IMR-90 (cell line): ENCODE measurements at regions not wholly inside any gene's neighbourhood (a gene's known extent, or its start where the extent isn't known, plus 50 kb on each side); places are given as distances from the start of the nearest gene placed in this dataset.

Source experiments
- ATAC-seq: fragments of 200-7000 bp; cut with Tn5 transposase; 2 replicates; pipeline ENCODE4 v1.9.1; 2020; ENCODE audit warnings: low read depth, mild to moderate bottlenecking, moderate library complexity
- BruUV-seq: library from RNA; stranded (reverse); fragments of 400-500 nt; replicated peaks from 2 replicates; lab custom pipeline; 2021; lab: Mats Ljungman, UMichigan
- CTCF ChIA-PET: fragments of 300-600 bp; formaldehyde crosslinking; extraction: SDS; loops from one replicate; lab custom pipeline; 2021; ENCODE audit warnings: antibody characterized with exemption; lab: Yijun Ruan, JAX
- POLR2A ChIA-PET: fragments of 300-600 bp; sonication (Branson Sonifier 250); formaldehyde crosslinking; loops from one replicate; lab custom pipeline; 2022; ENCODE audit warnings: antibody characterized with exemption; ENCODE audit not compliant: unreplicated experiment; lab: Charles Lee
- DNase-seq: peaks from one replicate; pipeline ENCODE4 v3.0.0; 2013
- H2AFZ ChIP-seq: replicated peaks from 2 replicates; pipeline ENCODE3; 2013; ENCODE audit warnings: low read length, mild to moderate bottlenecking; ENCODE audit not compliant: poor library complexity
- H2AK5ac ChIP-seq: 2 replicates; pipeline ENCODE4 v1.6.1; 2013; ENCODE audit warnings: low read depth, low read length, inconsistent platforms
- H2AK9ac ChIP-seq: replicated peaks from 2 replicates; pipeline ENCODE3; 2013; ENCODE audit warnings: mild to moderate bottlenecking, low read depth, low read length, moderate library complexity; ENCODE audit not compliant: poor library complexity
- H2BK120ac ChIP-seq: 2 replicates; pipeline ENCODE4 v1.6.1; 2013; ENCODE audit warnings: low read depth, low read length, inconsistent platforms
- H2BK15ac ChIP-seq: 3 replicates; pipeline ENCODE4 v1.6.1; 2013; ENCODE audit warnings: low read depth, low read length, inconsistent platforms
- H2BK20ac ChIP-seq: 2 replicates; pipeline ENCODE4 v1.6.1; 2013; ENCODE audit warnings: low read depth, mild to moderate bottlenecking, inconsistent platforms, low read length, moderate library complexity
- H2BK5ac ChIP-seq: 2 replicates; pipeline ENCODE4 v1.6.1; 2013; ENCODE audit warnings: mild to moderate bottlenecking, low read depth, low read length, inconsistent platforms; ENCODE audit not compliant: poor library complexity, severe bottlenecking
- H3K14ac ChIP-seq: replicated peaks from 2 replicates; pipeline ENCODE4 v1.6.1; 2013; ENCODE audit warnings: low read depth, low read length, inconsistent platforms
- H3K18ac ChIP-seq: 2 replicates; pipeline ENCODE4 v1.6.1; 2013; ENCODE audit warnings: low read depth, low read length, control low read depth
- H3K23ac ChIP-seq: 2 replicates; pipeline ENCODE4 v1.6.1; 2013; ENCODE audit warnings: low read depth, low read length, inconsistent platforms
- H3K27ac ChIP-seq: 2 replicates; pipeline ENCODE4 v1.5.1; 2013; ENCODE audit warnings: mild to moderate bottlenecking, control low read depth, low read length; ENCODE audit not compliant: insufficient read depth
- H3K27me3 ChIP-seq: 2 replicates; pipeline ENCODE4 v1.6.1; 2013; ENCODE audit warnings: low read length; ENCODE audit not compliant: control insufficient read depth, insufficient read depth
- H3K36me3 ChIP-seq: 2 replicates; pipeline ENCODE4 v1.6.1; 2013; ENCODE audit warnings: low read length, mixed read lengths; ENCODE audit not compliant: control insufficient read depth, insufficient read depth
- H3K4ac ChIP-seq: 2 replicates; pipeline ENCODE4 v1.6.1; 2013; ENCODE audit warnings: low read depth, low read length, inconsistent platforms
- H3K4me1 ChIP-seq: 2 replicates; pipeline ENCODE4 v1.6.1; 2013; ENCODE audit warnings: low read length, mixed read lengths; ENCODE audit not compliant: control insufficient read depth, insufficient read depth
- H3K4me2 ChIP-seq: 2 replicates; pipeline ENCODE4 v1.6.1; 2013; ENCODE audit warnings: low read depth, mild to moderate bottlenecking, control low read depth, low read length, moderate library complexity
- H3K4me3 ChIP-seq: 2 replicates; pipeline ENCODE4 v1.5.1; 2013; ENCODE audit warnings: low read depth, mild to moderate bottlenecking, control low read depth, low read length, moderate library complexity; ENCODE audit not compliant: insufficient read depth
- H3K56ac ChIP-seq: 2 replicates; pipeline ENCODE4 v1.6.1; 2013; ENCODE audit warnings: low read length, inconsistent platforms; ENCODE audit not compliant: insufficient read depth; ENCODE audit errors: extremely low read depth
- H3K79me1 ChIP-seq, 2 experiments: 2 replicates each; pipeline ENCODE4 v1.6.1; 2013; ENCODE audit warnings: low read length in 2 of 2, inconsistent platforms in 1 of 2, low read depth in 1 of 2
- H3K9ac ChIP-seq: 2 replicates; pipeline ENCODE4 v1.6.1; 2013; ENCODE audit warnings: low read depth, low read length, control low read depth
- H3K9me1 ChIP-seq: 2 replicates; pipeline ENCODE4 v1.6.1; 2013; ENCODE audit warnings: low read length, inconsistent platforms; ENCODE audit not compliant: insufficient read depth
- H3K9me3 ChIP-seq: 2 replicates; pipeline ENCODE4 v1.6.1; 2013; ENCODE audit warnings: low read length; ENCODE audit not compliant: control insufficient read depth, insufficient read depth
- H4K20me1 ChIP-seq: 2 replicates; pipeline ENCODE4 v1.6.1; 2013; ENCODE audit warnings: low read length, inconsistent platforms; ENCODE audit not compliant: insufficient read depth
- H4K5ac ChIP-seq: 2 replicates; pipeline ENCODE4 v1.6.1; 2013; ENCODE audit warnings: mild to moderate bottlenecking, low read depth, low read length, control low read depth
- H4K8ac ChIP-seq, 2 experiments: 2 replicates each; pipeline ENCODE4 v1.6.1; 2013; ENCODE audit warnings: low read depth in 2 of 2, low read length in 2 of 2, control low read depth in 1 of 2, inconsistent platforms in 1 of 2
- H4K91ac ChIP-seq: 2 replicates; pipeline ENCODE4 v1.6.1; 2013; ENCODE audit warnings: low read depth, low read length, inconsistent platforms; ENCODE audit not compliant: insufficient read depth
- CEBPB ChIP-seq: IDR thresholded peaks from 2 replicates; pipeline ENCODE4 v1.6.1; 2012; ENCODE audit warnings: low read depth, low read length, improper control_type of control experiment
- CHD1 ChIP-seq: IDR thresholded peaks from 2 replicates; pipeline ENCODE4 v1.6.1; 2012; ENCODE audit warnings: low read depth, low read length, improper control_type of control experiment
- CTCF ChIP-seq: conservative IDR thresholded peaks from 2 replicates; pipeline ENCODE4 v1.5.1; 2012; ENCODE audit warnings: mild to moderate bottlenecking, low read depth, low read length, improper control_type of control experiment
- ELK1 ChIP-seq: fragments of 150-350 bp; IDR thresholded peaks from 2 replicates; pipeline ENCODE4 v1.6.1; 2016; ENCODE audit warnings: low read depth, mild to moderate bottlenecking, low read length, moderate library complexity, borderline replicate concordance
- FOS ChIP-seq: fragments of 150-350 bp; IDR thresholded peaks from 2 replicates; pipeline ENCODE4 v1.6.1; 2016; ENCODE audit warnings: low read depth, low read length
- MAFK ChIP-seq: IDR thresholded peaks from 2 replicates; pipeline ENCODE4 v1.6.1; 2012; ENCODE audit warnings: low read depth, low read length, improper control_type of control experiment
- MAZ ChIP-seq: IDR thresholded peaks from 2 replicates; pipeline ENCODE4 v1.6.1; 2012; ENCODE audit warnings: low read depth, mild to moderate bottlenecking, low read length, improper control_type of control experiment, moderate library complexity, borderline replicate concordance
- MXI1 ChIP-seq: IDR thresholded peaks from 2 replicates; pipeline ENCODE4 v1.6.1; 2012; ENCODE audit warnings: low read depth, mild to moderate bottlenecking, low read length, moderate library complexity, borderline replicate concordance
- NFE2L2 ChIP-seq: fragments of 150-350 bp; IDR thresholded peaks from 2 replicates; pipeline ENCODE4 v1.6.1; 2016; ENCODE audit warnings: low read depth, mild to moderate bottlenecking, low read length
- POLR2A ChIP-seq: IDR thresholded peaks from 2 replicates; pipeline ENCODE4 v1.6.1; 2012; ENCODE audit warnings: mild to moderate bottlenecking, low read depth, low read length
- RAD21 ChIP-seq: IDR thresholded peaks from 2 replicates; pipeline ENCODE4 v1.6.1; 2012; ENCODE audit warnings: low read length, improper control_type of control experiment
- RCOR1 ChIP-seq: IDR thresholded peaks from 2 replicates; pipeline ENCODE4 v1.6.1; 2012; ENCODE audit warnings: mild to moderate bottlenecking, low read length, improper control_type of control experiment; ENCODE audit not compliant: insufficient replicate concordance
- RFX5 ChIP-seq: IDR thresholded peaks from 2 replicates; pipeline ENCODE4 v1.8.0; 2012; ENCODE audit warnings: low read depth, mild to moderate bottlenecking, low read length, moderate library complexity
- WGBS, 2 experiments: methylation state at CpG; one replicate each; pipeline versions ENCODE4 v1.1.5 to v1.1.7; 2013; ENCODE audit warnings: missing lambda C conversion rate in 2 of 2; ENCODE audit not compliant: insufficient read length in 1 of 2; ENCODE audit errors: extremely low coverage in 2 of 2; 5-methylcytosine and 5-hydroxymethylcytosine counted together
- dilution Hi-C: fragments of 300-500 bp; cut with HindIII; formaldehyde crosslinking; loops from one replicate; pipeline ENCODE4 v1.14.3; 2018; ENCODE audit warnings: low sequenced_read_pairs; ENCODE audit not compliant: unreplicated experiment
- in situ Hi-C: fragments of 300-500 bp; cut with MboI; formaldehyde crosslinking; loops from 3 replicates; pipeline ENCODE4 v1.14.3; 2019; ENCODE audit warnings: low sequenced_read_pairs, inconsistent platforms, mixed read lengths
- intact Hi-C: fragments of 100-400 bp; cut with micrococcal nuclease; formaldehyde crosslinking; loops from 2 replicates; pipeline ENCODE4 v1.10.0; 2022
- TF ChIP-seq, protein P1 (sequence below): fragments of 150-350 bp; IDR thresholded peaks from 2 replicates; pipeline ENCODE4 v1.6.1; 2017; ENCODE audit warnings: mild to moderate bottlenecking, antibody characterized with exemption, low read length, low read depth

DNA sequence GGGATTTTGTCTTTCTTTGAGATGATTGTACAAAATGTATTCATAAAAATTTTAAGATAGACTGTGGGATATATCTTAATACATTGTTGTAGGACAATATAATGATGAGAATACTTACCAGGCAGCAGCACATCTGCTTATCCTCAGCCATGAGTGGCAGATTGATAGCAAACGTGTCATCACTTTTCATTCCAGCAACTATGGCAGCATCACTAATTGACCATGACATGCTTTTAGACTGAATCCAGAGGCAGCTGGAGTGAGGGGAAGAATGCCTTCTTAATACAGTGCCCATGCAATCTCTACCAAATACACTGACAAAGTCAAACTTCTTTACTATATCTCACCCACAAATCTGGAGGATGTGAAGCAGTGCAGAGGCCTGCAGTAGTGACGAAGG lies 755.2 kb upstream of the RAG2 start:
- no peak for ATAC-seq
- intact Hi-C loops, result no loop called here
- H3K9me3 ChIP-seq, result 0 out of 2 replicates have a peak, but pooled peaks cover 1% of the 10 kb centered on the region
- no peak overlapping the region for H3K9ac ChIP-seq
- in situ Hi-C loops, result no loop called here
- no peaks in the 10 kb centered on the region for H4K20me1 ChIP-seq
- dilution Hi-C loops, result no loop called here
- H4K8ac ChIP-seq, result no peak overlapping the region
- no peak overlapping the region for H4K91ac ChIP-seq
- H3K27me3 ChIP-seq, result no peaks in the 10 kb centered on the region
- no peak overlapping the region for H3K56ac ChIP-seq
- H2BK15ac ChIP-seq, result no peak overlapping the region
- DNase-seq, result no peak
- CTCF ChIA-PET, result no interaction called here
- H3K9me1 ChIP-seq, result no peaks in the 10 kb centered on the region
- no peak overlapping the region for H4K5ac ChIP-seq
- whole genome bisulfite sequencing, 2 experiments, result no CpG with 5 or more reads among the region's 2 CpGs
- H3K4me1 ChIP-seq, result no peaks in the 10 kb centered on the region
- H3K14ac ChIP-seq, result no peak overlapping the region
- H2BK20ac ChIP-seq, result no peak overlapping the region
- H2AK5ac ChIP-seq, result no peak overlapping the region
- no peak overlapping the region for H3K4me2 ChIP-seq
- H3K4ac ChIP-seq, result no peak overlapping the region
- H3K18ac ChIP-seq, result no peak overlapping the region
- POLR2A ChIA-PET, result no interaction called here
- no peak overlapping the region for H2AK9ac ChIP-seq
- H2AFZ ChIP-seq, result no peak overlapping the region
- no peak overlapping the region for H3K4me3 ChIP-seq
- no peak overlapping the region for H3K23ac ChIP-seq
- H3K79me1 ChIP-seq, result no peaks in the 10 kb centered on the region
- BruUV-seq, result no TSS peak
- H3K27ac ChIP-seq, result no peak overlapping the region
- no peak overlapping the region for H2BK5ac ChIP-seq
- H2BK120ac ChIP-seq, result no peak overlapping the region
- TF ChIP-seq CHD1 (no peak), MXI1 (no peak), FOS (no peak), ELK1 (no peak), POLR2A (no peak), RCOR1 (no peak), MAZ (no peak), NFE2L2 (no peak), MAFK (no peak), CEBPB (no peak), CTCF (no peak), RFX5 (no peak), RAD21 (no peak)
- TF ChIP-seq, protein P1, sequence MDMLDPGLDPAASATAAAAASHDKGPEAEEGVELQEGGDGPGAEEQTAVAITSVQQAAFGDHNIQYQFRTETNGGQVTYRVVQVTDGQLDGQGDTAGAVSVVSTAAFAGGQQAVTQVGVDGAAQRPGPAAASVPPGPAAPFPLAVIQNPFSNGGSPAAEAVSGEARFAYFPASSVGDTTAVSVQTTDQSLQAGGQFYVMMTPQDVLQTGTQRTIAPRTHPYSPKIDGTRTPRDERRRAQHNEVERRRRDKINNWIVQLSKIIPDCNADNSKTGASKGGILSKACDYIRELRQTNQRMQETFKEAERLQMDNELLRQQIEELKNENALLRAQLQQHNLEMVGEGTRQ, result no peak
- H3K36me3 ChIP-seq, result no peaks in the 10 kb centered on the region
